SH-SY5Y (cell line): ENCODE measurements at regions not wholly inside any gene's neighbourhood (a gene's known extent, or its start where the extent isn't known, plus 50 kb on each side); places are given as distances from the start of the nearest gene placed in this dataset.

ENCODE experiments used
- GATA2 ChIP-seq: IDR thresholded peaks from 2 replicates; pipeline ENCODE4 v1.6.1; 2011; ENCODE audit warnings: mild to moderate bottlenecking, low read depth, low read length
- GATA3 ChIP-seq: IDR thresholded peaks from 2 replicates; pipeline ENCODE4 v1.6.1; 2011; ENCODE audit warnings: low read depth, mild to moderate bottlenecking, low read length, moderate library complexity

- TF ChIP-seq GATA2 (no peak), GATA3 (no peak)
Observed at GRCh38 chr1:98030483-98030882, 109.6 kb upstream of the DPYD start.
